ENCODE measurements at regions not wholly inside any gene's neighbourhood (a gene's known extent, or its start where the extent isn't known, plus 50 kb on each side); places are given as distances from the start of the nearest gene placed in this dataset.

- no peak for DNase-seq (ENCODE audit: low read depth)
Observed at GRCh38 chr22:49367041-49367697, 460.5 kb downstream of the BRD1 start.

GRCh38 chr22:49366437-49366836 lies 461.2 kb downstream of the BRD1 start:
- DNase-seq (ENCODE audit: low read depth) = no peak

- no peak for DNase-seq (ENCODE audit: low read depth)
Observed at GRCh38 chr22:49365910-49366309, 461.8 kb downstream of the BRD1 start.

- DNase-seq (ENCODE audit: low read depth) = no peak
Observed at GRCh38 chr22:49365191-49365837, 462.4 kb downstream of the BRD1 start.

GRCh38 chr22:49364398-49364797 lies 463.3 kb downstream of the BRD1 start:
- DNase-seq (ENCODE audit: low read depth) = no peak

GRCh38 chr22:49363526-49364230 lies 464.0 kb downstream of the BRD1 start:
- no peak for DNase-seq (ENCODE audit: low read depth)

- DNase-seq (ENCODE audit: low read depth) = no peak
Observed at GRCh38 chr22:49362211-49362839, 465.3 kb downstream of the BRD1 start.

GRCh38 chr22:49361164-49361563 lies 466.5 kb downstream of the BRD1 start:
- no peak for DNase-seq (ENCODE audit: low read depth)

GRCh38 chr22:49360746-49361145 lies 466.9 kb downstream of the BRD1 start:
- DNase-seq (ENCODE audit: low read depth) = no peak

GRCh38 chr22:49359076-49359475 lies 468.6 kb downstream of the BRD1 start:
- no peak for DNase-seq (ENCODE audit: low read depth)

GRCh38 chr22:49357661-49358440 lies 469.8 kb downstream of the BRD1 start:
- no peak for DNase-seq (ENCODE audit: low read depth)

- no peak for DNase-seq (ENCODE audit: low read depth)
Observed at GRCh38 chr22:49356428-49356827, 471.2 kb downstream of the BRD1 start.

- no peak for DNase-seq (ENCODE audit: low read depth)
Observed at GRCh38 chr22:49355211-49355920, 472.3 kb downstream of the BRD1 start.

GRCh38 chr22:49354516-49355210 lies 473.0 kb downstream of the BRD1 start:
- no peak for DNase-seq (ENCODE audit: low read depth)

- DNase-seq (ENCODE audit: low read depth) = no peak
Observed at GRCh38 chr22:49353235-49353634, 474.4 kb downstream of the BRD1 start.

GRCh38 chr22:49352361-49353169 lies 475.1 kb downstream of the BRD1 start:
- DNase-seq (ENCODE audit: low read depth) = no peak

GRCh38 chr22:49351761-49352227 lies 475.9 kb downstream of the BRD1 start:
- DNase-seq (ENCODE audit: low read depth) = no peak

GRCh38 chr22:49350441-49351121 lies 477.1 kb downstream of the BRD1 start:
- no peak for DNase-seq (ENCODE audit: low read depth)

- no peak for DNase-seq (ENCODE audit: low read depth)
Observed at GRCh38 chr22:49349841-49350381, 477.8 kb downstream of the BRD1 start.

Data from HS-5 (cell line).